HEK293 (cell line): ENCODE measurements at regions not wholly inside any gene's neighbourhood (a gene's known extent, or its start where the extent isn't known, plus 50 kb on each side); places are given as distances from the start of the nearest gene placed in this dataset.

Experiments used
- CTCF ChIA-PET: fragments of 350-600 bp; formaldehyde crosslinking; extraction: SDS; loops from one replicate; lab custom pipeline; 2021; ENCODE audit warnings: antibody characterized with exemption; lab: Yijun Ruan, JAX
- POLR2A ChIA-PET: fragments of 300-600 bp; formaldehyde crosslinking; extraction: SDS; loops from one replicate; lab custom pipeline; 2020; ENCODE audit warnings: antibody characterized with exemption, inconsistent platforms; lab: Yijun Ruan, JAX
- H3K27ac ChIP-seq: fragments of 200-500 bp; sonication (Bioruptor generic); 2 replicates; pipeline ENCODE4 v1.5.1; 2014; ENCODE audit warnings: low read depth, low read length, control low read depth, inconsistent platforms; ENCODE audit errors: extremely low read depth
- H3K36me3 ChIP-seq, 2 experiments: fragments of 200-500 bp in 1 of 2; sonication (Bioruptor generic) in 1 of 2; 1 replicate in 1 of 2; 2 replicates in 1 of 2; pipeline ENCODE4 v1.5.1; 2014 to 2017; ENCODE audit warnings: inconsistent platforms in 2 of 2, low read length in 2 of 2; ENCODE audit not compliant: control insufficient read depth in 2 of 2, insufficient read depth in 1 of 2
- H3K4me1 ChIP-seq: fragments of 200-500 bp; sonication (Bioruptor generic); 2 replicates; pipeline ENCODE4 v1.5.1; 2014; ENCODE audit warnings: mild to moderate bottlenecking, low read length, inconsistent platforms; ENCODE audit not compliant: control insufficient read depth, insufficient read depth
- H3K4me3 ChIP-seq: 2 replicates; pipeline ENCODE4 v1.5.1; 2011; ENCODE audit warnings: low read depth, mild to moderate bottlenecking, control low read depth, low read length, moderate library complexity
- H3K9me3 ChIP-seq: fragments of 200-500 bp; sonication (Bioruptor generic); 2 replicates; pipeline ENCODE4 v1.5.1; 2014; ENCODE audit warnings: low read depth, low read length, inconsistent platforms; ENCODE audit not compliant: control insufficient read depth, insufficient read depth
- FEZF1 ChIP-seq: fragments of 450-650 bp; formaldehyde crosslinking; IDR thresholded peaks from 2 replicates; pipeline ENCODE4 v1.5.1; 2016; ENCODE audit warnings: missing biosample characterization, missing genetic modification characterization
- MEIS1 ChIP-seq: sonication (generic); formaldehyde crosslinking; IDR thresholded peaks from 2 replicates; pipeline ENCODE4 v1.8.1; 2022; ENCODE audit warnings: missing genetic modification reagents, mild to moderate bottlenecking, borderline replicate concordance
- PRDM1 ChIP-seq: fragments of 450-650 bp; formaldehyde crosslinking; IDR thresholded peaks from 2 replicates; pipeline ENCODE4; 2016; ENCODE audit warnings: missing biosample characterization, missing genetic modification characterization
- SCRT2 ChIP-seq: fragments of 450-650 bp; formaldehyde crosslinking; IDR thresholded peaks from 2 replicates; pipeline ENCODE4 v1.5.1; 2016; ENCODE audit warnings: missing biosample characterization, missing genetic modification characterization
- YY2 ChIP-seq: fragments of 450-650 bp; formaldehyde crosslinking; IDR thresholded peaks from 2 replicates; pipeline ENCODE4 v1.5.1; 2016; ENCODE audit warnings: missing biosample characterization, missing genetic modification characterization
- ZBTB8A ChIP-seq: fragments of 450-650 bp; formaldehyde crosslinking; IDR thresholded peaks from 2 replicates; pipeline ENCODE4 v1.5.1; 2016; ENCODE audit warnings: missing biosample characterization, missing genetic modification characterization
- ZNF112 ChIP-seq: fragments of 450-650 bp; formaldehyde crosslinking; IDR thresholded peaks from 2 replicates; pipeline ENCODE4 v1.5.0; 2017; ENCODE audit warnings: missing biosample characterization, missing genetic modification characterization
- ZNF24 ChIP-seq: fragments of 450-650 bp; formaldehyde crosslinking; IDR thresholded peaks from 2 replicates; pipeline ENCODE4 v1.5.1; 2016; ENCODE audit warnings: missing biosample characterization, missing genetic modification characterization
- ZNF416 ChIP-seq: fragments of 450-650 bp; formaldehyde crosslinking; IDR thresholded peaks from 2 replicates; pipeline ENCODE4 v1.5.1; 2016; ENCODE audit warnings: missing biosample characterization, missing genetic modification characterization
- ZNF501 ChIP-seq: fragments of 450-650 bp; formaldehyde crosslinking; IDR thresholded peaks from 2 replicates; pipeline ENCODE4 v1.5.1; 2016; ENCODE audit warnings: missing biosample characterization, missing genetic modification characterization
- ZNF658 ChIP-seq: fragments of 450-650 bp; formaldehyde crosslinking; IDR thresholded peaks from 2 replicates; pipeline ENCODE4; 2016; ENCODE audit warnings: missing biosample characterization, missing genetic modification characterization
- ZNF830 ChIP-seq: fragments of 450-650 bp; IDR thresholded peaks from 2 replicates; pipeline ENCODE4 v1.5.0; 2018; ENCODE audit warnings: missing biosample characterization, missing genetic modification characterization, low read depth, mild to moderate bottlenecking, moderate library complexity
- TF ChIP-seq, protein P1 (sequence below): fragments of 450-650 bp; formaldehyde crosslinking; IDR thresholded peaks from 2 replicates; pipeline ENCODE4 v1.5.1; 2016; ENCODE audit warnings: missing biosample characterization, missing genetic modification characterization, low read depth
- TF ChIP-seq, protein P2 (sequence below): fragments of 450-650 bp; formaldehyde crosslinking; IDR thresholded peaks from 2 replicates; pipeline ENCODE4 v1.5.1; 2017; ENCODE audit warnings: missing biosample characterization, missing genetic modification characterization
- TF ChIP-seq, protein P3 (sequence below): fragments of 450-650 bp; formaldehyde crosslinking; optimal IDR thresholded peaks from 2 replicates; pipeline ENCODE3; 2016; ENCODE audit warnings: missing biosample characterization, mild to moderate bottlenecking, missing genetic modification characterization
- TF ChIP-seq, protein P4 (sequence below): fragments of 450-650 bp; formaldehyde crosslinking; IDR thresholded peaks from 2 replicates; pipeline ENCODE4 v1.5.1; 2017; ENCODE audit warnings: missing biosample characterization, missing genetic modification characterization
- TF ChIP-seq, protein P5 (sequence below): fragments of 450-650 bp; formaldehyde crosslinking; IDR thresholded peaks from 2 replicates; pipeline ENCODE4 v1.5.1; 2016; ENCODE audit warnings: missing biosample characterization, missing genetic modification characterization
- TF ChIP-seq, protein P6 (sequence below): fragments of 450-650 bp; formaldehyde crosslinking; IDR thresholded peaks from 2 replicates; pipeline ENCODE4 v1.5.1; 2016; ENCODE audit warnings: missing biosample characterization, missing genetic modification characterization, borderline replicate concordance

DNA sequence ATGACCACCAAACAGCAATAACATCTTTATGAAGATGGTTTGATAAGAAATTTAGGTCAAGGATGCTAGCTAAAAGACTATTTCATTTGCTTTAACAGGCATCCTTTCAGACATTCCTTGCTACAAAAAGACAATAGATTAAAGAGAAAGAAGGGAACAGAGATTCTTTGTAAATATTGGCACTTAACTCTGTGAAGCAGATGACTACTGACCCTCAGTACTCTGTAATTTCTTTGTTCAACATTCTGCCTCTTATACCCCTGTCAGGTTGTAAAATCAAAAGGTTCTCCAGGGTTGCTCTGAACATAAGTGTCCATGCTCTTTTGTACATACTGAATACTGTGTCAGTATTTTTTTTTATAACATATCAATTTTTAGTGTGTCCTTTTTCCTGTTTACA lies 610.6 kb upstream of the GRAMD2B start:
- CTCF ChIA-PET: no interaction called here

More for the DNA sequence above, 610.6 kb upstream of the GRAMD2B start:
- no peak overlapping the region for H3K4me3 ChIP-seq
- no peak overlapping the region for H3K27ac ChIP-seq
- TF ChIP-seq, protein P1, sequence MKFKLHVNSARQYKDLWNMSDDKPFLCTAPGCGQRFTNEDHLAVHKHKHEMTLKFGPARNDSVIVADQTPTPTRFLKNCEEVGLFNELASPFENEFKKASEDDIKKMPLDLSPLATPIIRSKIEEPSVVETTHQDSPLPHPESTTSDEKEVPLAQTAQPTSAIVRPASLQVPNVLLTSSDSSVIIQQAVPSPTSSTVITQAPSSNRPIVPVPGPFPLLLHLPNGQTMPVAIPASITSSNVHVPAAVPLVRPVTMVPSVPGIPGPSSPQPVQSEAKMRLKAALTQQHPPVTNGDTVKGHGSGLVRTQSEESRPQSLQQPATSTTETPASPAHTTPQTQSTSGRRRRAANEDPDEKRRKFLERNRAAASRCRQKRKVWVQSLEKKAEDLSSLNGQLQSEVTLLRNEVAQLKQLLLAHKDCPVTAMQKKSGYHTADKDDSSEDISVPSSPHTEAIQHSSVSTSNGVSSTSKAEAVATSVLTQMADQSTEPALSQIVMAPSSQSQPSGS (tag by site-specific recombination): no peak
- TF ChIP-seq, protein P2, sequence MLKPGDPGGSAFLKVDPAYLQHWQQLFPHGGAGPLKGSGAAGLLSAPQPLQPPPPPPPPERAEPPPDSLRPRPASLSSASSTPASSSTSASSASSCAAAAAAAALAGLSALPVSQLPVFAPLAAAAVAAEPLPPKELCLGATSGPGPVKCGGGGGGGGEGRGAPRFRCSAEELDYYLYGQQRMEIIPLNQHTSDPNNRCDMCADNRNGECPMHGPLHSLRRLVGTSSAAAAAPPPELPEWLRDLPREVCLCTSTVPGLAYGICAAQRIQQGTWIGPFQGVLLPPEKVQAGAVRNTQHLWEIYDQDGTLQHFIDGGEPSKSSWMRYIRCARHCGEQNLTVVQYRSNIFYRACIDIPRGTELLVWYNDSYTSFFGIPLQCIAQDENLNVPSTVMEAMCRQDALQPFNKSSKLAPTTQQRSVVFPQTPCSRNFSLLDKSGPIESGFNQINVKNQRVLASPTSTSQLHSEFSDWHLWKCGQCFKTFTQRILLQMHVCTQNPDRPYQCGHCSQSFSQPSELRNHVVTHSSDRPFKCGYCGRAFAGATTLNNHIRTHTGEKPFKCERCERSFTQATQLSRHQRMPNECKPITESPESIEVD (tag by site-specific recombination): no peak
- TF ChIP-seq, protein P3, sequence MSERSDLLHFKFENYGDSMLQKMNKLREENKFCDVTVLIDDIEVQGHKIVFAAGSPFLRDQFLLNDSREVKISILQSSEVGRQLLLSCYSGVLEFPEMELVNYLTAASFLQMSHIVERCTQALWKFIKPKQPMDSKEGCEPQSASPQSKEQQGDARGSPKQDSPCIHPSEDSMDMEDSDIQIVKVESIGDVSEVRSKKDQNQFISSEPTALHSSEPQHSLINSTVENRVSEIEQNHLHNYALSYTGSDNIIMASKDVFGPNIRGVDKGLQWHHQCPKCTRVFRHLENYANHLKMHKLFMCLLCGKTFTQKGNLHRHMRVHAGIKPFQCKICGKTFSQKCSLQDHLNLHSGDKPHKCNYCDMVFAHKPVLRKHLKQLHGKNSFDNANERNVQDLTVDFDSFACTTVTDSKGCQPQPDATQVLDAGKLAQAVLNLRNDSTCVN (tag by site-specific recombination): no peak
- TF ChIP-seq, protein P4, sequence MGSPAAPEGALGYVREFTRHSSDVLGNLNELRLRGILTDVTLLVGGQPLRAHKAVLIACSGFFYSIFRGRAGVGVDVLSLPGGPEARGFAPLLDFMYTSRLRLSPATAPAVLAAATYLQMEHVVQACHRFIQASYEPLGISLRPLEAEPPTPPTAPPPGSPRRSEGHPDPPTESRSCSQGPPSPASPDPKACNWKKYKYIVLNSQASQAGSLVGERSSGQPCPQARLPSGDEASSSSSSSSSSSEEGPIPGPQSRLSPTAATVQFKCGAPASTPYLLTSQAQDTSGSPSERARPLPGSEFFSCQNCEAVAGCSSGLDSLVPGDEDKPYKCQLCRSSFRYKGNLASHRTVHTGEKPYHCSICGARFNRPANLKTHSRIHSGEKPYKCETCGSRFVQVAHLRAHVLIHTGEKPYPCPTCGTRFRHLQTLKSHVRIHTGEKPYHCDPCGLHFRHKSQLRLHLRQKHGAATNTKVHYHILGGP (tag by site-specific recombination): no peak
- TF ChIP-seq FEZF1 (tag by site-specific recombination) (no peak), ZNF416 (tag by site-specific recombination) (no peak), PRDM1 (tag by site-specific recombination) (no peak), YY2 (tag by site-specific recombination) (no peak), SCRT2 (tag by site-specific recombination) (no peak), ZNF658 (tag by site-specific recombination) (no peak), ZNF24 (no peak), ZNF501 (tag by site-specific recombination) (no peak), ZNF830 (tag by site-specific recombination) (no peak), ZBTB8A (tag by site-specific recombination) (no peak), ZNF112 (tag by site-specific recombination) (no peak), MEIS1 (CRISPR knock-in tag) (no peak)
- TF ChIP-seq, protein P5, sequence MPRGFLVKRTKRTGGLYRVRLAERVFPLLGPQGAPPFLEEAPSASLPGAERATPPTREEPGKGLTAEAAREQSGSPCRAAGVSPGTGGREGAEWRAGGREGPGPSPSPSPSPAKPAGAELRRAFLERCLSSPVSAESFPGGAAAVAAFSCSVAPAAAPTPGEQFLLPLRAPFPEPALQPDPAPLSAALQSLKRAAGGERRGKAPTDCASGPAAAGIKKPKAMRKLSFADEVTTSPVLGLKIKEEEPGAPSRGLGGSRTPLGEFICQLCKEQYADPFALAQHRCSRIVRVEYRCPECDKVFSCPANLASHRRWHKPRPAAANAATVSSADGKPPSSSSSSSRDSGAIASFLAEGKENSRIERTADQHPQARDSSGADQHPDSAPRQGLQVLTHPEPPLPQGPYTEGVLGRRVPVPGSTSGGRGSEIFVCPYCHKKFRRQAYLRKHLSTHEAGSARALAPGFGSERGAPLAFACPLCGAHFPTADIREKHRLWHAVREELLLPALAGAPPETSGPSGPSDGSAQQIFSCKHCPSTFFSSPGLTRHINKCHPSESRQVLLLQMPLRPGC (tag by site-specific recombination): no peak
- TF ChIP-seq, protein P6, sequence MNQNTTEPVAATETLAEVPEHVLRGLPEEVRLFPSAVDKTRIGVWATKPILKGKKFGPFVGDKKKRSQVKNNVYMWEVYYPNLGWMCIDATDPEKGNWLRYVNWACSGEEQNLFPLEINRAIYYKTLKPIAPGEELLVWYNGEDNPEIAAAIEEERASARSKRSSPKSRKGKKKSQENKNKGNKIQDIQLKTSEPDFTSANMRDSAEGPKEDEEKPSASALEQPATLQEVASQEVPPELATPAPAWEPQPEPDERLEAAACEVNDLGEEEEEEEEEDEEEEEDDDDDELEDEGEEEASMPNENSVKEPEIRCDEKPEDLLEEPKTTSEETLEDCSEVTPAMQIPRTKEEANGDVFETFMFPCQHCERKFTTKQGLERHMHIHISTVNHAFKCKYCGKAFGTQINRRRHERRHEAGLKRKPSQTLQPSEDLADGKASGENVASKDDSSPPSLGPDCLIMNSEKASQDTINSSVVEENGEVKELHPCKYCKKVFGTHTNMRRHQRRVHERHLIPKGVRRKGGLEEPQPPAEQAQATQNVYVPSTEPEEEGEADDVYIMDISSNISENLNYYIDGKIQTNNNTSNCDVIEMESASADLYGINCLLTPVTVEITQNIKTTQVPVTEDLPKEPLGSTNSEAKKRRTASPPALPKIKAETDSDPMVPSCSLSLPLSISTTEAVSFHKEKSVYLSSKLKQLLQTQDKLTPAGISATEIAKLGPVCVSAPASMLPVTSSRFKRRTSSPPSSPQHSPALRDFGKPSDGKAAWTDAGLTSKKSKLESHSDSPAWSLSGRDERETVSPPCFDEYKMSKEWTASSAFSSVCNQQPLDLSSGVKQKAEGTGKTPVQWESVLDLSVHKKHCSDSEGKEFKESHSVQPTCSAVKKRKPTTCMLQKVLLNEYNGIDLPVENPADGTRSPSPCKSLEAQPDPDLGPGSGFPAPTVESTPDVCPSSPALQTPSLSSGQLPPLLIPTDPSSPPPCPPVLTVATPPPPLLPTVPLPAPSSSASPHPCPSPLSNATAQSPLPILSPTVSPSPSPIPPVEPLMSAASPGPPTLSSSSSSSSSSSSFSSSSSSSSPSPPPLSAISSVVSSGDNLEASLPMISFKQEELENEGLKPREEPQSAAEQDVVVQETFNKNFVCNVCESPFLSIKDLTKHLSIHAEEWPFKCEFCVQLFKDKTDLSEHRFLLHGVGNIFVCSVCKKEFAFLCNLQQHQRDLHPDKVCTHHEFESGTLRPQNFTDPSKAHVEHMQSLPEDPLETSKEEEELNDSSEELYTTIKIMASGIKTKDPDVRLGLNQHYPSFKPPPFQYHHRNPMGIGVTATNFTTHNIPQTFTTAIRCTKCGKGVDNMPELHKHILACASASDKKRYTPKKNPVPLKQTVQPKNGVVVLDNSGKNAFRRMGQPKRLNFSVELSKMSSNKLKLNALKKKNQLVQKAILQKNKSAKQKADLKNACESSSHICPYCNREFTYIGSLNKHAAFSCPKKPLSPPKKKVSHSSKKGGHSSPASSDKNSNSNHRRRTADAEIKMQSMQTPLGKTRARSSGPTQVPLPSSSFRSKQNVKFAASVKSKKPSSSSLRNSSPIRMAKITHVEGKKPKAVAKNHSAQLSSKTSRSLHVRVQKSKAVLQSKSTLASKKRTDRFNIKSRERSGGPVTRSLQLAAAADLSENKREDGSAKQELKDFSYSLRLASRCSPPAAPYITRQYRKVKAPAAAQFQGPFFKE (tag by site-specific recombination): no peak
- POLR2A ChIA-PET: no interaction called here
- H3K36me3 ChIP-seq: no peaks in the 10 kb centered on the region
- no peaks in the 10 kb centered on the region for H3K9me3 ChIP-seq
- H3K4me1 ChIP-seq: no peaks in the 10 kb centered on the region
